DND-41 (cell line): ENCODE measurements at regions not wholly inside any gene's neighbourhood (a gene's known extent, or its start where the extent isn't known, plus 50 kb on each side); places are given as distances from the start of the nearest gene placed in this dataset.

Experiments used
- EZH2 ChIP-seq: IDR thresholded peaks from 3 replicates; pipeline ENCODE4 v1.6.1; 2012; ENCODE audit warnings: borderline replicate concordance, low read depth, mild to moderate bottlenecking, moderate library complexity, low read length, inconsistent platforms; ENCODE audit not compliant: severe bottlenecking
- TF ChIP-seq, protein P1 (sequence below): IDR thresholded peaks from 2 replicates; pipeline ENCODE4 v1.5.1; 2012; ENCODE audit warnings: borderline replicate concordance, low read length, moderate library complexity, mild to moderate bottlenecking; ENCODE audit not compliant: poor library complexity, severe bottlenecking; ENCODE audit errors: extremely low read depth

DNA sequence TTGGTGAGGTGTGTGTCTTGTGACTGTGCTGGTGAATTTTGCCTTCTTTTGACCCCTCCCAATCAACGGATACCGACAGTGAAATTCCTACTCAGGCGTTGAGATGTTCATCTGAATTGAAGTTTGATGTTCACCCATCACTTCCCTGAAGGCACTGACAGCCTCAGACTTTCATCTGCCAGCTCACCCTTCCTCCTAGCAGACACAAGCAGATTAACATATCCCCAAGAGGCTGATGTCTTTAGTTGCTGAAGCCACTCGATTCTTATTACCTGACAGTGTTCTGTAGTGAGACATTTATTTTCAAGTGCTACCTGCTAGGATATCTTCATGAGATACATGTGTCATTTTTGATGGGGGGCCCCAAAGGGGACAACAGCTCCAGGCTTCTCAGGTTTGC is 1330.1 kb upstream of the PIK3C3 start:
- TF ChIP-seq, protein P1, sequence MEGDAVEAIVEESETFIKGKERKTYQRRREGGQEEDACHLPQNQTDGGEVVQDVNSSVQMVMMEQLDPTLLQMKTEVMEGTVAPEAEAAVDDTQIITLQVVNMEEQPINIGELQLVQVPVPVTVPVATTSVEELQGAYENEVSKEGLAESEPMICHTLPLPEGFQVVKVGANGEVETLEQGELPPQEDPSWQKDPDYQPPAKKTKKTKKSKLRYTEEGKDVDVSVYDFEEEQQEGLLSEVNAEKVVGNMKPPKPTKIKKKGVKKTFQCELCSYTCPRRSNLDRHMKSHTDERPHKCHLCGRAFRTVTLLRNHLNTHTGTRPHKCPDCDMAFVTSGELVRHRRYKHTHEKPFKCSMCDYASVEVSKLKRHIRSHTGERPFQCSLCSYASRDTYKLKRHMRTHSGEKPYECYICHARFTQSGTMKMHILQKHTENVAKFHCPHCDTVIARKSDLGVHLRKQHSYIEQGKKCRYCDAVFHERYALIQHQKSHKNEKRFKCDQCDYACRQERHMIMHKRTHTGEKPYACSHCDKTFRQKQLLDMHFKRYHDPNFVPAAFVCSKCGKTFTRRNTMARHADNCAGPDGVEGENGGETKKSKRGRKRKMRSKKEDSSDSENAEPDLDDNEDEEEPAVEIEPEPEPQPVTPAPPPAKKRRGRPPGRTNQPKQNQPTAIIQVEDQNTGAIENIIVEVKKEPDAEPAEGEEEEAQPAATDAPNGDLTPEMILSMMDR: no peak
- no peak for TF ChIP-seq EZH2
